ENCODE measurements at regions not wholly inside any gene's neighbourhood (a gene's known extent, or its start where the extent isn't known, plus 50 kb on each side); places are given as distances from the start of the nearest gene placed in this dataset.

DNA sequence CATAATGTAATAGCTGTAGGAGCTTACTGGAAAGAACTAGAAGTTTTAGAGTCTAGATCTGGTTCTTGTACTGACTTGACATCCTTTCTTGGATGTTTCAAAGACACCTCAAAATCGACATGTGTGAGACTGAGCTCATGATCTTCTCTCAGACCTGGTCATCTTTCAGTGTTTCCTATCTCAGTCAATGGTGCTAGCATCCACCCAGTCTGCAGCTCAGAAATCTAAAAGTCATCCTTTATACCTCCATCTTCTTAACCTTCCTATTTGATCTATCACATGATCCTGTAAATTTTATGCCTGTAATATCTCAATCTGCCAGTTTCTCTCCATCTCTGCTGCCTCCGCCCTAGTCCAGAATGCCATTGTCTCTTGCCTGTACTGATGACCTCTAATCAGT lies 301.9 kb upstream of the PITX2 start:
- H2AFZ ChIP-seq (ENCODE audit: insufficient read depth, low read depth, low read length, poor library complexity, severe bottlenecking), result no peak overlapping the region
- DNase-seq (no peak), ATAC-seq (ENCODE audit: low read depth) (no peak)
- WGBS (ENCODE audit: insufficient coverage), result 79% methylated on average over 2 of the region's 2 CpGs
- H3K4me2 ChIP-seq (replicated peaks; ENCODE audit: low read depth, low read length, poor library complexity, severe bottlenecking), result no peak overlapping the region
- H3K4me3 ChIP-seq (ENCODE audit: control extremely low read depth in 1 of 5, extremely low read depth in 1 of 5, insufficient read depth in 1 of 5, low read depth in 2 of 5, low read length in 4 of 5), result no peak overlapping the region
- CTCF ChIA-PET, result no interaction called here
- no peak for TF ChIP-seq EZH2 (IDR thresholded peaks at IDR 0.05; ENCODE audit: borderline replicate concordance, insufficient read depth, low read depth, low read length, poor library complexity, severe bottlenecking)
- TF ChIP-seq, protein P1, sequence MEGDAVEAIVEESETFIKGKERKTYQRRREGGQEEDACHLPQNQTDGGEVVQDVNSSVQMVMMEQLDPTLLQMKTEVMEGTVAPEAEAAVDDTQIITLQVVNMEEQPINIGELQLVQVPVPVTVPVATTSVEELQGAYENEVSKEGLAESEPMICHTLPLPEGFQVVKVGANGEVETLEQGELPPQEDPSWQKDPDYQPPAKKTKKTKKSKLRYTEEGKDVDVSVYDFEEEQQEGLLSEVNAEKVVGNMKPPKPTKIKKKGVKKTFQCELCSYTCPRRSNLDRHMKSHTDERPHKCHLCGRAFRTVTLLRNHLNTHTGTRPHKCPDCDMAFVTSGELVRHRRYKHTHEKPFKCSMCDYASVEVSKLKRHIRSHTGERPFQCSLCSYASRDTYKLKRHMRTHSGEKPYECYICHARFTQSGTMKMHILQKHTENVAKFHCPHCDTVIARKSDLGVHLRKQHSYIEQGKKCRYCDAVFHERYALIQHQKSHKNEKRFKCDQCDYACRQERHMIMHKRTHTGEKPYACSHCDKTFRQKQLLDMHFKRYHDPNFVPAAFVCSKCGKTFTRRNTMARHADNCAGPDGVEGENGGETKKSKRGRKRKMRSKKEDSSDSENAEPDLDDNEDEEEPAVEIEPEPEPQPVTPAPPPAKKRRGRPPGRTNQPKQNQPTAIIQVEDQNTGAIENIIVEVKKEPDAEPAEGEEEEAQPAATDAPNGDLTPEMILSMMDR (IDR thresholded peaks at IDR 0.05), result no peak
- Mint-ChIP-seq H3K4me3 (no peak overlapping the region), H3K4me1 (no peaks in the 10 kb centered on the region), H3K27me3 (no peaks in the 10 kb centered on the region), H3K27ac (no peak overlapping the region), H3K9me3 (ENCODE audit: insufficient read depth) (no peaks in the 10 kb centered on the region)
- H3K27ac ChIP-seq (ENCODE audit: low read length in 2 of 2), result no peak overlapping the region
- H3K4me1 ChIP-seq (ENCODE audit: control insufficient read depth in 2 of 2, insufficient read depth in 2 of 2, low read length in 2 of 2), result no peaks in the 10 kb centered on the region
- H3K9me3 ChIP-seq (ENCODE audit: control extremely low read depth in 1 of 3, control insufficient read depth in 2 of 3, insufficient read depth in 1 of 3, low read length in 2 of 3), result no peaks in the 10 kb centered on the region
- intact Hi-C loops (cut with micrococcal nuclease), result no loop called here
- H3K27me3 ChIP-seq (replicated peaks in 1 of 4; ENCODE audit: control extremely low read depth in 1 of 4, control insufficient read depth in 3 of 4, insufficient read depth in 4 of 4, low read length in 3 of 4), result no peaks in the 10 kb centered on the region
- POLR2A ChIA-PET, result no interaction called here
- no peaks in the 10 kb centered on the region for H4K20me1 ChIP-seq (ENCODE audit: control insufficient read depth, insufficient read depth, low read length, poor library complexity, severe bottlenecking)
- H3K79me2 ChIP-seq (ENCODE audit: control insufficient read depth, insufficient read depth, low read length), result no peaks in the 10 kb centered on the region
- no peaks in the 10 kb centered on the region for H3K36me3 ChIP-seq (replicated peaks in 1 of 2; ENCODE audit: control extremely low read depth in 1 of 2, control insufficient read depth in 1 of 2, extremely low read depth in 1 of 2, insufficient read depth in 2 of 2, low read length in 1 of 2)
- no peak overlapping the region for H3K9ac ChIP-seq (ENCODE audit: low read length)

DNA sequence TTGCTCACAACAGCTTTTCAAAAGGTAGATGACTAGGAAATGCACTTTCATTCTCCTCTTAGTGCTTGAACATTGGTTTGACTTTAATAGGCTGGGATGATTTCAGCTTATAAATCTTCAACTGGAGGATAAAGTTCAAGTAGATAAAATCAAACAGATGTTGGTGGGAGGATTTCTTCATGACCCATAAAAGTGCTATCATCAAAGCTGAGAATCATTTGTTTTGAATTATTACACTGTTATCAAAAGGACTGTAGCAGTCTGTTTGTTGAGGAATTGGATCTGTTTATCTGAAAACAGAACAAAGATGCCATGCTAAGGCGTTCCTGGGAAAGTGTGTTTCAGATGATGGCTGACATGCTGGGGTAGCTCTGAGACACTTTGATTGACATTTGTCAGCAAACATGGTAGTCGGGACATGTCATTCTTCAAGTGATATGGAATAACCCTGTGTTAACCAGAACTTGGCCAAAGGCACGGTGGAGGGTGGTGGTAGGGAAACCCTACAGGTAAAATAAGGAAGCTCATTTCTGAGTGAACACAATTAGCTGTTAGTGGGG lies 304.0 kb upstream of the PITX2 start:
- H3K4me3 Mint-ChIP-seq, result no peak overlapping the region
- CTCF ChIA-PET, result no interaction called here

More for the DNA sequence above, 304.0 kb upstream of the PITX2 start:
- H3K4me2 ChIP-seq (replicated peaks; ENCODE audit: low read depth, low read length, poor library complexity, severe bottlenecking), result no peak overlapping the region
- POLR2A ChIA-PET, result no interaction called here
- 64% methylated on average over 2 of the region's 3 CpGs for WGBS (ENCODE audit: insufficient coverage)
- H3K4me3 ChIP-seq (ENCODE audit: control extremely low read depth in 1 of 5, extremely low read depth in 1 of 5, insufficient read depth in 1 of 5, low read depth in 2 of 5, low read length in 4 of 5), result no peak overlapping the region
- no peak overlapping the region for H3K27ac ChIP-seq (ENCODE audit: low read length in 2 of 2)
- no peaks in the 10 kb centered on the region for H3K27me3 Mint-ChIP-seq
- no peaks in the 10 kb centered on the region for H3K9me3 Mint-ChIP-seq (ENCODE audit: insufficient read depth)
- no peak overlapping the region for H3K27ac Mint-ChIP-seq
- no peaks in the 10 kb centered on the region for H3K4me1 Mint-ChIP-seq
- H3K9ac ChIP-seq (ENCODE audit: low read length), result no peak overlapping the region
- TF ChIP-seq, protein P1 (IDR thresholded peaks at IDR 0.05), result no peak
- TF ChIP-seq EZH2 (IDR thresholded peaks at IDR 0.05; ENCODE audit: borderline replicate concordance, insufficient read depth, low read depth, low read length, poor library complexity, severe bottlenecking), result no peak
- intact Hi-C loops (cut with micrococcal nuclease), result no loop called here
- DNase-seq, result no peak
- no peak for ATAC-seq (ENCODE audit: low read depth)
- no peaks in the 10 kb centered on the region for H3K9me3 ChIP-seq (ENCODE audit: control extremely low read depth in 1 of 3, control insufficient read depth in 2 of 3, insufficient read depth in 1 of 3, low read length in 2 of 3)
- no peaks in the 10 kb centered on the region for H4K20me1 ChIP-seq (ENCODE audit: control insufficient read depth, insufficient read depth, low read length, poor library complexity, severe bottlenecking)
- H2AFZ ChIP-seq (ENCODE audit: insufficient read depth, low read depth, low read length, poor library complexity, severe bottlenecking), result no peak overlapping the region
- H3K79me2 ChIP-seq (ENCODE audit: control insufficient read depth, insufficient read depth, low read length), result no peaks in the 10 kb centered on the region
- H3K4me1 ChIP-seq (ENCODE audit: control insufficient read depth in 2 of 2, insufficient read depth in 2 of 2, low read length in 2 of 2), result no peaks in the 10 kb centered on the region
- no peaks in the 10 kb centered on the region for H3K36me3 ChIP-seq (replicated peaks in 1 of 2; ENCODE audit: control extremely low read depth in 1 of 2, control insufficient read depth in 1 of 2, extremely low read depth in 1 of 2, insufficient read depth in 2 of 2, low read length in 1 of 2)
- H3K27me3 ChIP-seq (replicated peaks in 1 of 4; ENCODE audit: control extremely low read depth in 1 of 4, control insufficient read depth in 3 of 4, insufficient read depth in 4 of 4, low read length in 3 of 4), result no peaks in the 10 kb centered on the region

Measured in B cell (primary cell).